AG10803 (cell line): ENCODE measurements at regions not wholly inside any gene's neighbourhood (a gene's known extent, or its start where the extent isn't known, plus 50 kb on each side); places are given as distances from the start of the nearest gene placed in this dataset.

Experiments used
- DNase-seq: peaks from one replicate; pipeline ENCODE4 v3.0.0; 2010; ENCODE audit warnings: low read depth
- H3K4me3 ChIP-seq: 2 replicates; pipeline ENCODE4 v1.5.1; 2011; ENCODE audit warnings: mild to moderate bottlenecking, low read length, control low read depth
- CTCF ChIP-seq: conservative IDR thresholded peaks from 2 replicates; pipeline ENCODE4 v1.5.1; 2011; ENCODE audit warnings: mild to moderate bottlenecking, low read length, control low read depth, inconsistent platforms

DNA sequence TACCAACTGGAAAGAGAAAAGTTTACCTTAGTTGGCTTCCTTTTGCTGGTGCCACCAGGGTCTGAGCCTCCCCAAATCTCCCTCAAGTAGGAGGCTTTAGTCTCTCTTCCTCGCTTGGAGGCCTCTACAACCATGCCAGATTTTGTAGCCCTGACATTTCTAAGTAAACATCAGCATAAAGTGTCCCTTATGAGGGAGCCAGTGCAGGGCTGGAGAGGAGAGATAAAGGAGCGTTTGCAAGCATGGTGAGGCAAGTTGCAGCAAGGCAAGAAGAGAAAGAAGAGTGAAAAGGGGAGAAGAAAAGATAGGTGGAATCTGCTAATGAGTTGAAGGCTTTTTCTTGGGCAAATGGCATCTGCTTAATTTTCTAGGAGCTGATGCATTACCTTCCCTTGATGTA, 82.7 kb upstream of the FNDC3B start:
- no peak for TF ChIP-seq CTCF
- H3K4me3 ChIP-seq: no peak overlapping the region
- no peak for DNase-seq

DNA sequence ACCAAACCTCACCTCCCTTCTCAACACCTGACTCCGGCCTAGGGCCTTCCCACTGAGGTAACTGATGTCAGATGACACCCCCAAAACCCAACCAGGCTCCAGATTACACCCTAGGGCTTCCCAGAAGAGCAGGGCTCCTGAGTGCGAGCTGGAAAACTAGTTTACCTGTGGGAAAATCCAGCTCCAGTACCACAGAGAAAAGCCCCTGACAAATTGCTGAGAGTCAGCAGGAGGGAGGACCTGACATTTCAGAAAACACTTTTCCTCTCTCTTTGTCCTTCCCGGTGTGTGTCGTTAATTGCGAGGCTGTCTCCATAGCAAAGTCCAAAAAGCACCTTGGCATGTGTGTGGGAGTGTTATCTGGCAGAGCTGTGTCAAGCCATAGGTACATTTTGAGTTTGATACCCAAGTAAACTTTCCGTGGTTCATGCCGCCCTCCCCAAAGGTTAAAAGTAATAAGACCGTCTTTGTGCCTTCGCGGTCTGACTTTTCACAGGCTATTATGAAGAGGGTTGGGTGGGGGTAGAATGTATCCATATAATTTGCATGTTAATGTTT, 79.8 kb upstream of the FNDC3B start:
- no peak overlapping the region for H3K4me3 ChIP-seq
- no peak for DNase-seq
- no peak for TF ChIP-seq CTCF

GRCh38 chr3:171960159-171960558, 79.2 kb upstream of the FNDC3B start:
- no peak for TF ChIP-seq CTCF
- DNase-seq: no peak

DNA sequence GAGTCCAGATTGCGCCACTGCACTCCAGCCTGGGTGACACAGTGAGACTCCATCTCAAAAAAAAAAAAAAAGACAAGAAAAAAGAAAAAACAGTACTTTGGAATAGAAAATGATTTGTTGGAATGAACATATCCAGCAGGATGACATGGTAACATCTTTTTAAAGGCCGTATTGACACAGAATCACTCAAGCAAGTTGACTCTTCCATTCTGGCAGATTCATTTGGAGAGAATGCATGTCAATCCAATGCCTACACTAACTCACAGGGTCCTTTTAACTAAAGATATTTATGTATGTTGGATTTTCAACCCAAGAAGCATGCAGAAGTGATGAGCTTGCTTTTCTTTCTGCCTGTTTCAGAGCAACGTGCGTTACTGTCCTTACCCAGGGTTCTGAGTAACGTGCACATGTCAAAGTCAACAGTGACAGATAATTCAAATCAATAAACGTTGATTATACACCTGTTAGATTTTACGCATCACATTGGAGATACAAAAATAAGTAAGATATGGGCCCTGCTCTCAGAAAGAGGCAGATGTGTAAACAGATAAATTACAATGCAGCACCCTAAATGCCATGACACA, 77.1 kb upstream of the FNDC3B start:
- no peak for DNase-seq
- no peak overlapping the region for H3K4me3 ChIP-seq
- TF ChIP-seq CTCF: no peak

More at GRCh38 chr3:171960159-171960558, 79.2 kb upstream of the FNDC3B start:
- no peak overlapping the region for H3K4me3 ChIP-seq

GRCh38 chr3:171963546-171963945, 75.8 kb upstream of the FNDC3B start:
- DNase-seq: no peak
- no peak overlapping the region for H3K4me3 ChIP-seq
- no peak for TF ChIP-seq CTCF

GRCh38 chr3:171965067-171965712, 74.2 kb upstream of the FNDC3B start:
- DNase-seq: no peak
- H3K4me3 ChIP-seq: no peak overlapping the region
- TF ChIP-seq CTCF: no peak
